ENCODE measurements at regions not wholly inside any gene's neighbourhood (a gene's known extent, or its start where the extent isn't known, plus 50 kb on each side); places are given as distances from the start of the nearest gene placed in this dataset.
"Not testable (repeated sequence)": the region's sequence is repeated elsewhere in the genome, so short reads cannot be mapped to it uniquely, and the experiment has no call there.

DNA sequence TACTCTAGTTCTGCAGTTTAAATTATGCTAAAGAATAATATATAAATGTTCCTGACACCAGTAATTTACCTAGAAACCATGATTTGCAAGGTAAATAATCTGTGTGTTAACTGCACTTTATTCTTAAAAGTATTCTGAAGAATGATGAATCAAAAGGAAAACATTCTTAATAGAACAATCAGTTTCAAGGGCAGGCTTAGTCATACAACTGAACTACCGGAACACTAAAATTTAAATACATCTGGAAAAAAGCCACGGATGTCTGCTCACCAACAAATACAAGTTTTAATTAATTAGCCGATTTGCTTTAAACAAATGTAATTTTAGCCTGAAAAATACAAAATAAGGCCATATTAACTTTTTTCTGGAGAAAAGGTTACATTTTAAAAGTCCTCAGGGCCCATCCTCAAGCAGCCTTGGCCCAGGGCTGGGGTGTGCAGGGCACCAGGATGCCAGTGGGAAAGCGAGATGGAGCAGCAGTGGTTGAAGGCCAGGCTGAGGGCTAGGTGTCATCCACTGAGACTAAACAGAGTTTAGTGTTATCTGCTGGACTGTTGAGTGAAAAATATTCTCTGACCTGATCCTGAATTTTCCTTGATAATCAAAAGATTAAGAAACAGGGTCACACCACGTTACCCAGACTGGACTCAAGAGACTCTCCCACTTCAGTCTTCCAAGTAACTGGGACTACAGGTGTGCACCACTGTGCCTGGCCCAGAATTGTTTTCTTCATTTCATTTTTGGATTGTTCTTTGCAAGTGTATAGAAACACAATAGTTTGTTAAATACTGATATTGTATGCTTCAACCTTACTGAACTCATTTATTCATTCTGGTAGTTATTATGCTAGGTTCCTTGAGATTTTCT is 88.2 kb upstream of the DST start:
- Histone ChIP-seq H3K79me2 (ENCODE audit: insufficient read depth, low read length) (no peaks in the 10 kb centered on the region), H3K4me1 (ENCODE audit: insufficient read depth, low read length, poor library complexity, severe bottlenecking) (no peaks in the 10 kb centered on the region), H3K9me2 (replicated peaks; ENCODE audit: low read depth, low read length) (no peaks in the 10 kb centered on the region), H3K4me2 (ENCODE audit: low read depth, low read length, poor library complexity, severe bottlenecking) (no peak overlapping the region), H3K27me3 (ENCODE audit: insufficient read depth, low read length, poor library complexity, severe bottlenecking) (no peaks in the 10 kb centered on the region), H3F3A (ENCODE audit: low read depth) (no peaks in the 10 kb centered on the region), H3K9ac (ENCODE audit: low read depth, low read length, poor library complexity, severe bottlenecking) (no peak overlapping the region), H4K20me1 (ENCODE audit: insufficient read depth, low read length, poor library complexity, severe bottlenecking) (no peaks in the 10 kb centered on the region), H3K36me3 (ENCODE audit: insufficient read depth, low read length) (0 out of 2 replicates have a peak, but pooled peaks cover 8% of the 10 kb centered on the region), H3K9me3 (ENCODE audit: insufficient read depth, low read depth, low read length) (no peaks in the 10 kb centered on the region), H3K4me3 (ENCODE audit: low read length, poor library complexity, severe bottlenecking) (no peak overlapping the region), H2AFZ (ENCODE audit: low read length) (no peak overlapping the region)
- TF ChIP-seq CTCF (conservative IDR thresholded peaks at IDR 0.05; ENCODE audit: low read length) (no peak), EZH2phosphoT487 (IDR thresholded peaks at IDR 0.05; ENCODE audit: borderline replicate concordance) (no peak)

- no peaks in the 10 kb centered on the region for H3K79me2 ChIP-seq (ENCODE audit: insufficient read depth, low read length)
- H3K9ac ChIP-seq (ENCODE audit: low read depth, low read length, poor library complexity, severe bottlenecking) = no peak overlapping the region
- no peaks in the 10 kb centered on the region for H3K27me3 ChIP-seq (ENCODE audit: insufficient read depth, low read length, poor library complexity, severe bottlenecking)
- no peak overlapping the region for H3K4me3 ChIP-seq (ENCODE audit: low read length, poor library complexity, severe bottlenecking)
- 0 out of 2 replicates have a peak, but pooled peaks cover 6% of the 10 kb centered on the region for H3K36me3 ChIP-seq (ENCODE audit: insufficient read depth, low read length)
- no peaks in the 10 kb centered on the region for H3K9me2 ChIP-seq (replicated peaks; ENCODE audit: low read depth, low read length)
- H3K9me3 ChIP-seq (ENCODE audit: insufficient read depth, low read depth, low read length) = no peaks in the 10 kb centered on the region
- no peak overlapping the region for H2AFZ ChIP-seq (ENCODE audit: low read length)
- no peaks in the 10 kb centered on the region for H3F3A ChIP-seq (ENCODE audit: low read depth)
- no peak for TF ChIP-seq EZH2phosphoT487 (IDR thresholded peaks at IDR 0.05; ENCODE audit: borderline replicate concordance)
- TF ChIP-seq CTCF (conservative IDR thresholded peaks at IDR 0.05; ENCODE audit: low read length) = no peak
- no peak overlapping the region for H3K4me2 ChIP-seq (ENCODE audit: low read depth, low read length, poor library complexity, severe bottlenecking)
- H3K4me1 ChIP-seq (ENCODE audit: insufficient read depth, low read length, poor library complexity, severe bottlenecking) = peaks cover under 1% of the 10 kb centered on the region
- no peaks in the 10 kb centered on the region for H4K20me1 ChIP-seq (ENCODE audit: insufficient read depth, low read length, poor library complexity, severe bottlenecking)
Observed at GRCh38 chr6:56729719-56730118, 87.0 kb upstream of the DST start.

DNA sequence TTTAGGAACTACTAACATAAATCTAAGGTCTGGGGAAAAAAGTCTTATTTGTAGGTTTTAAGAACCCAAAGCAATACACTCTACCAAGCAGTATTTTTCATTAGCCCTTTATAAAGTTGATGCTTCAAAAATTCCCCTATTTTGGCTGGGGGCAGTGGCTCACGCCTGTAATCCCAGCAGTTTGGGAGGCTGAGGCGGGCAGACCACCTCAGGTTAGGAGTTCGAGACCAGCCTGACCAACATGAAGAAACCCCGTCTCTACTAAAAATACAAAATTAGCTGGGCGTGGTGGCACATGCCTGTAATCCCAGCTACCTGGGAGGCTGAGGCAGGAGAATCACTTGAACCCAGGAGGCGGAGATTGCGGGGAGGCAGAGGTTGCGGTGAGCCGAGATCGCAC is 86.5 kb upstream of the DST start:
- H3F3A ChIP-seq (ENCODE audit: low read depth); H3K36me3 ChIP-seq (ENCODE audit: insufficient read depth, low read length); H3K27me3 ChIP-seq (ENCODE audit: insufficient read depth, low read length, poor library complexity, severe bottlenecking); H3K4me2 ChIP-seq (ENCODE audit: low read depth, low read length, poor library complexity, severe bottlenecking); H3K4me1 ChIP-seq (ENCODE audit: insufficient read depth, low read length, poor library complexity, severe bottlenecking); H3K9ac ChIP-seq (ENCODE audit: low read depth, low read length, poor library complexity, severe bottlenecking); H3K79me2 ChIP-seq (ENCODE audit: insufficient read depth, low read length); H3K4me3 ChIP-seq (ENCODE audit: low read length, poor library complexity, severe bottlenecking); H3K9me2 ChIP-seq (replicated peaks; ENCODE audit: low read depth, low read length); H2AFZ ChIP-seq (ENCODE audit: low read length); H3K9me3 ChIP-seq (ENCODE audit: insufficient read depth, low read depth, low read length); H4K20me1 ChIP-seq (ENCODE audit: insufficient read depth, low read length, poor library complexity, severe bottlenecking): not testable (repeated sequence)
